ENCODE measurements at regions not wholly inside any gene's neighbourhood (a gene's known extent, or its start where the extent isn't known, plus 50 kb on each side); places are given as distances from the start of the nearest gene placed in this dataset.

GRCh38 chr14:86902176-86902950 lies 1090.6 kb downstream of the GALC start (continued):
- no peak for TF ChIP-seq MZF1 (CRISPR knock-in tag; IDR thresholded peaks at IDR 0.05; ENCODE audit: borderline replicate concordance)
- TF ChIP-seq ZFP1 (CRISPR knock-in tag; IDR thresholded peaks at IDR 0.05): no peak
- TF ChIP-seq ZNF337 (CRISPR knock-in tag; IDR thresholded peaks at IDR 0.05; ENCODE audit: borderline replicate concordance, low read depth): no peak
- TF ChIP-seq SALL2 (CRISPR knock-in tag; IDR thresholded peaks at IDR 0.05): no peak

GRCh38 chr14:86897704-86898513 lies 1095.1 kb downstream of the GALC start:
- no TSS peak for BruUV-seq (replicated peaks)
- ATAC-seq (peak; percentile 97), DNase-seq (ENCODE audit: low spot score) (peak; percentile 82)
- TF ChIP-seq ZNF337 (CRISPR knock-in tag; IDR thresholded peaks at IDR 0.05; ENCODE audit: borderline replicate concordance, low read depth) (no peak), ZSCAN25 (CRISPR knock-in tag; IDR thresholded peaks at IDR 0.05) (no peak), SIX4 (CRISPR knock-in tag; IDR thresholded peaks at IDR 0.05) (peak; percentile 81), HDAC6 (IDR thresholded peaks at IDR 0.05; ENCODE audit: low read depth, low read length) (no peak), RBM39 (IDR thresholded peaks at IDR 0.05; ENCODE audit: low read depth, low read length, poor library complexity, severe bottlenecking) (no peak), ZNF614 (CRISPR knock-in tag; IDR thresholded peaks at IDR 0.05; ENCODE audit: borderline replicate concordance) (peak; percentile 56; the same call in 1 of the 2 replicates), KLF13 (CRISPR knock-in tag; IDR thresholded peaks at IDR 0.05) (no peak), ZNF674 (CRISPR knock-in tag; IDR thresholded peaks at IDR 0.05; ENCODE audit: low read depth) (no peak), ZNF772 (CRISPR knock-in tag; IDR thresholded peaks at IDR 0.05) (0 out of 2 replicates have a peak, but pooled peaks have one; percentile 26), ZNF563 (CRISPR knock-in tag; IDR thresholded peaks at IDR 0.05) (no peak), BCL6 (CRISPR knock-in tag; IDR thresholded peaks at IDR 0.05) (peak; percentile 94), ZNF770 (CRISPR knock-in tag; IDR thresholded peaks at IDR 0.05) (no peak), FOXK1 (CRISPR knock-in tag; IDR thresholded peaks at IDR 0.05; ENCODE audit: borderline replicate concordance, low read depth) (0 out of 2 replicates have a peak, but pooled peaks have one; percentile 21), TCF12 (IDR thresholded peaks at IDR 0.05) (no peak), TCF12 (CRISPR knock-in tag; IDR thresholded peaks at IDR 0.05) (no peak)

More at GRCh38 chr14:86897704-86898513, 1095.1 kb downstream of the GALC start:
- H3K27ac ChIP-seq (ENCODE audit: extremely low read length, insufficient read depth, low read length): peak overlapping the region; percentile 50
- ChIA-PET CTCF (ENCODE audit: low intra/inter-chr PET ratio, low total read pairs) (no interaction called here), POLR2A (interaction anchor here (1.0 kb wide), 1 partner anchor 175 kb away, joined by 3 read pairs; no protein-coding TSS in a partner anchor)
- peak overlapping the region in 1 of 3 experiments; percentile 29; a peak in 1 of 6 replicates for H3K4me3 ChIP-seq (replicated peaks in 1 of 3; ENCODE audit: insufficient read depth in 1 of 3, low read depth in 2 of 3, low read length in 3 of 3)
- no peak overlapping the region for H3K9ac ChIP-seq (ENCODE audit: insufficient read depth, low read depth, low read length)
- H3K36me3 ChIP-seq (replicated peaks in 1 of 2; ENCODE audit: control insufficient read depth in 1 of 2, insufficient read depth in 2 of 2, low read length in 2 of 2): no peaks in the 10 kb centered on the region
- H3K4me2 ChIP-seq (ENCODE audit: low read depth, low read length): peak overlapping the region; percentile 52
- no peaks in the 10 kb centered on the region for H3K27me3 ChIP-seq (ENCODE audit: control insufficient read depth in 1 of 2, insufficient read depth in 2 of 2, low read length in 2 of 2)
- peaks cover 60% of the 10 kb centered on the region for H3K4me1 ChIP-seq (ENCODE audit: insufficient read depth, low read length)
- intact Hi-C loops (cut with micrococcal nuclease; ENCODE audit: unreplicated experiment): loop anchor here (2.0 to 10.0 kb wide), 4 partner anchors 101 to 223 kb away; no protein-coding TSS in a partner anchor
- peak; percentile 76 for FAIRE-seq
- in situ Hi-C loops (cut with HindIII; ENCODE audit: extremely low pct_ligation_motif_present, low pct_unique_long_range_greater_than_20kb): loop anchor here (10.0 kb wide), 2 partner anchors 103 to 173 kb away; no protein-coding TSS in a partner anchor
- H2AFZ ChIP-seq (ENCODE audit: low read length): no peak overlapping the region
- 3% methylated on average over 4 of the region's 4 CpGs for WGBS (ENCODE audit: low lambda C conversion rate)
- H3K79me2 ChIP-seq (ENCODE audit: insufficient read depth, low read length): no peaks in the 10 kb centered on the region
- no peaks in the 10 kb centered on the region for H4K20me1 ChIP-seq (ENCODE audit: insufficient read depth, low read length)
- no peaks in the 10 kb centered on the region for H3K9me3 ChIP-seq (ENCODE audit: low read length)
